ENCODE measurements at regions not wholly inside any gene's neighbourhood (a gene's known extent, or its start where the extent isn't known, plus 50 kb on each side); places are given as distances from the start of the nearest gene placed in this dataset.

DNA sequence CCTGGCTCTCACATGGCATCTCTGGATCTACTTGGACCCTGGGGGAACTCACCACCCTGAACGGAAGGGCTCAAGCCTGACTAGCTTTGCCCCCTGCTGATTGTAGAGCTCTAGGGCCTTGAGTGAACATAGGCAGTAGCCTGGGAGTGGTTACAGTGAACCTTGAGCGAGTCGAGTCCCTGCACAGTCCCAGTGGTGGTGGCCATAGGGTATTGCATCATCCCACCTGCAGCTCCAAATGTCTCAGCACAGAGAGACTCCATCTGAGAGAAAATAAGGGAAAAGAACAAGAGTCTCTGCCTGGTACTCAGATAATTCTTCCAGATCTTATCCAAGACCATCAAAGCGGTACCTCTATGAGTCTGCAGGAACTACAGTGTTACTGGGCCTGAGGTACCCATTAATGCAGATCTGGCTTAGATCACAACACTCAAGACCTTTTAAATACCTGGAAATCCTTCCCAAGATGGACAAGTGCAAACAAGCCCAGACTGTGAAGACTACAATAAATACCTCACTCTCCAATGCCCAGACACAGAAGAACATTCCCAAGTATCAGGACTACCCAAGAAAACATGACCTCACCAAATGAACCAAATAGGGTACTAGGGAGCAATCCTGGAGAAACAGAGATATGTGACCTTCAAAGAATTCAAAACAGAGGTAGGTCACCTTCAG, 167.5 kb upstream of the TET2 start:
- TF ChIP-seq CTCF (conservative IDR thresholded peaks at IDR 0.05; ENCODE audit: low read length), result no peak
- no peak for TF ChIP-seq EZH2phosphoT487 (IDR thresholded peaks at IDR 0.05; ENCODE audit: borderline replicate concordance, low read depth, low read length)
